Keratinocyte (primary cell): ENCODE measurements at regions not wholly inside any gene's neighbourhood (a gene's known extent, or its start where the extent isn't known, plus 50 kb on each side); places are given as distances from the start of the nearest gene placed in this dataset.

Source experiments
- DNase-seq: peaks from one replicate; pipeline ENCODE4 v3.0.0-alpha.2; 2011; ENCODE audit warnings: low read depth, missing footprints, low spot score
- FAIRE-seq: peaks from 2 replicates; lab custom pipeline; 2011; peaks lifted over from hg19 to GRCh38; lab: Jason Lieb, UNC
- H2AFZ ChIP-seq: 2 replicates; pipeline ENCODE4 v1.6.0; 2012; ENCODE audit warnings: low read length, control low read depth, inconsistent platforms; ENCODE audit not compliant: control insufficient read depth
- H3K27ac ChIP-seq: 2 replicates; pipeline ENCODE4 v1.5.1; 2011; ENCODE audit warnings: low read length; ENCODE audit not compliant: control insufficient read depth, insufficient read depth
- H3K27me3 ChIP-seq: 3 replicates; pipeline ENCODE4 v1.6.0; 2011; ENCODE audit warnings: low read length; ENCODE audit not compliant: control insufficient read depth, insufficient read depth; ENCODE audit errors: extremely low read depth
- H3K36me3 ChIP-seq, 2 experiments: 2 replicates in 1 of 2; 3 replicates in 1 of 2; pipeline ENCODE4 v1.5.1; 2011; ENCODE audit warnings: low read length in 2 of 2, mild to moderate bottlenecking in 1 of 2; ENCODE audit not compliant: control insufficient read depth in 2 of 2, insufficient read depth in 2 of 2; ENCODE audit errors: extremely low read depth in 1 of 2
- H3K4me1 ChIP-seq: 3 replicates; pipeline ENCODE4 v1.5.1; 2011; ENCODE audit warnings: low read length; ENCODE audit not compliant: control insufficient read depth, insufficient read depth; ENCODE audit errors: extremely low read depth
- H3K4me2 ChIP-seq: 3 replicates; pipeline ENCODE4 v1.6.0; 2011; ENCODE audit warnings: low read depth, low read length; ENCODE audit not compliant: control insufficient read depth, insufficient read depth; ENCODE audit errors: extremely low read depth
- H3K4me3 ChIP-seq, 3 experiments: fragments of 200-600 bp in 1 of 3; sonication (generic) in 1 of 3; 2 replicates in 2 of 3; 3 replicates in 1 of 3; pipeline ENCODE4 v1.5.1; 2011 to 2016; ENCODE audit warnings: low read length in 3 of 3, mild to moderate bottlenecking in 3 of 3, control low read depth in 2 of 3, inconsistent platforms in 1 of 3, low read depth in 1 of 3, mixed read lengths in 1 of 3, mixed run types in 1 of 3, moderate library complexity in 1 of 3; ENCODE audit not compliant: control insufficient read depth in 2 of 3, insufficient read depth in 2 of 3; ENCODE audit errors: extremely low read depth in 1 of 3
- H3K79me2 ChIP-seq: 2 replicates; pipeline ENCODE4 v1.6.0; 2012; ENCODE audit warnings: low read length; ENCODE audit not compliant: control insufficient read depth, insufficient read depth
- H3K9ac ChIP-seq: 3 replicates; pipeline ENCODE4 v1.6.0; 2011; ENCODE audit warnings: low read length; ENCODE audit not compliant: control insufficient read depth, insufficient read depth; ENCODE audit errors: extremely low read depth
- H3K9me1 ChIP-seq: 3 replicates; pipeline ENCODE4 v1.6.0; 2011; ENCODE audit warnings: low read length; ENCODE audit not compliant: control insufficient read depth, insufficient read depth; ENCODE audit errors: extremely low read depth
- H3K9me3 ChIP-seq: 2 replicates; pipeline ENCODE4 v1.5.1; 2012; ENCODE audit warnings: low read depth, low read length; ENCODE audit not compliant: control insufficient read depth
- H4K20me1 ChIP-seq: 3 replicates; pipeline ENCODE4 v1.6.0; 2011; ENCODE audit warnings: low read length; ENCODE audit not compliant: control insufficient read depth, insufficient read depth; ENCODE audit errors: extremely low read depth
- EZH2 ChIP-seq: IDR thresholded peaks from one replicate; pipeline ENCODE4 v1.6.1; 2012; ENCODE audit warnings: inconsistent platforms, mild to moderate bottlenecking, low read length, moderate library complexity
- dilution Hi-C: fragments of 300-500 bp; cut with MboI; formaldehyde crosslinking; loops from one replicate; pipeline ENCODE4 v1.7.0; 2020; ENCODE audit warnings: low sequenced_read_pairs; ENCODE audit not compliant: extremely low pct_ligation_motif_present
- TF ChIP-seq, protein P1 (sequence below), 3 experiments: IDR thresholded peaks in 1 of 3; conservative IDR thresholded peaks in 1 of 3; optimal IDR thresholded peaks in 1 of 3; 2 replicates in 2 of 3; 3 replicates in 1 of 3; pipeline versions ENCODE3 to v1.5.1; 2011; ENCODE audit warnings: low read length in 3 of 3, mild to moderate bottlenecking in 3 of 3, moderate library complexity in 2 of 3, control low read depth in 1 of 3, inconsistent platforms in 1 of 3; ENCODE audit not compliant: insufficient read depth in 2 of 3; ENCODE audit errors: extremely low read depth in 1 of 3

DNA sequence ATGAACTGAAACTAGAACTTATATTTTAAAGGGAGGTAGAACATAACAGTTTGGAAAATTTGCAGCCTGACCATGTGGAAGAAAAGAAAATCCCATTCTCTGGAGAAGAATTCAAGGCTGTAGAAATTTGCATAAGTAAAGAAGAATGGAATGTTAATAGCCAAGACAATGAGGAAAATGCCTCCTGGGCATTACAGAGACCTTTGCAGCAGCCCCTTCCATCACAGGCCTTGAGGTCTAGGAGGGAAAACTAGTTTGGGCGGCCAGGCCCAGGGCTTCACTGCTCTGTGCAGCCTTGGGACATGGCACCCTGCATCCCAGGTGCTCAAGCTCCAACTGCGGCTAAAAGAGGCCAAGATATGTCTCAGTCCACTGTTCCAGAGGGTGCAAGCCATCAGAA, 1506.8 kb downstream of the PCDH18 start:
- Histone ChIP-seq H2AFZ (no peak overlapping the region), H3K4me2 (no peak overlapping the region), H3K9me3 (no peaks in the 10 kb centered on the region), H3K79me2 (no peaks in the 10 kb centered on the region), H3K36me3 (no peaks in the 10 kb centered on the region), H3K4me1 (no peaks in the 10 kb centered on the region), H4K20me1 (no peaks in the 10 kb centered on the region), H3K4me3 (no peak overlapping the region), H3K27ac (no peak overlapping the region), H3K9me1 (no peaks in the 10 kb centered on the region), H3K27me3 (no peaks in the 10 kb centered on the region), H3K9ac (no peak overlapping the region)
- no peak for FAIRE-seq
- DNase-seq = no peak
- TF ChIP-seq EZH2 = no peak
- TF ChIP-seq, protein P1, sequence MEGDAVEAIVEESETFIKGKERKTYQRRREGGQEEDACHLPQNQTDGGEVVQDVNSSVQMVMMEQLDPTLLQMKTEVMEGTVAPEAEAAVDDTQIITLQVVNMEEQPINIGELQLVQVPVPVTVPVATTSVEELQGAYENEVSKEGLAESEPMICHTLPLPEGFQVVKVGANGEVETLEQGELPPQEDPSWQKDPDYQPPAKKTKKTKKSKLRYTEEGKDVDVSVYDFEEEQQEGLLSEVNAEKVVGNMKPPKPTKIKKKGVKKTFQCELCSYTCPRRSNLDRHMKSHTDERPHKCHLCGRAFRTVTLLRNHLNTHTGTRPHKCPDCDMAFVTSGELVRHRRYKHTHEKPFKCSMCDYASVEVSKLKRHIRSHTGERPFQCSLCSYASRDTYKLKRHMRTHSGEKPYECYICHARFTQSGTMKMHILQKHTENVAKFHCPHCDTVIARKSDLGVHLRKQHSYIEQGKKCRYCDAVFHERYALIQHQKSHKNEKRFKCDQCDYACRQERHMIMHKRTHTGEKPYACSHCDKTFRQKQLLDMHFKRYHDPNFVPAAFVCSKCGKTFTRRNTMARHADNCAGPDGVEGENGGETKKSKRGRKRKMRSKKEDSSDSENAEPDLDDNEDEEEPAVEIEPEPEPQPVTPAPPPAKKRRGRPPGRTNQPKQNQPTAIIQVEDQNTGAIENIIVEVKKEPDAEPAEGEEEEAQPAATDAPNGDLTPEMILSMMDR (optimal IDR thresholded peaks at IDR 0.05 in 1 of 3, IDR thresholded peaks at IDR 0.05 in 1 of 3, conservative IDR thresholded peaks at IDR 0.05 in 1 of 3; ENCODE audit: extremely low read depth in 1 of 3, insufficient read depth in 2 of 3, low read length in 3 of 3) = no peak
- dilution Hi-C loops = no loop called here

DNA sequence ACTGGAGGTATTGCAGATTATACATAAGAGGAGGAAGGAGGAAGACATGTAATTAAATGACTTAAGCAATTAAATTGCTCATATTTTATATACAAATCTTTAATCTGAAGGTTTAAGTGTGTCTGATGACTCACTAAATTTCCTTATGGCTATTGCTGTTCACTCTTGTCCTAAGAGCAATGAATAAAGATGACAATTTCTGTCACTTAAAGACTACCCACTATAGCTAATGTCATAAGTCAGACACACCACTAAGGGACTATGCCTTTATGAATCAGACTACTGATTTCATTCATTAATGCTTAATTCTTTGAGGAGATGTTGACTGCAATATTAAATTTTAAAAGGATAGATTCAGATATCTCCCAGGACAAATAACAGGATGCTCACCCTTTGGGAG, 1514.7 kb downstream of the PCDH18 start:
- dilution Hi-C loops = no loop called here
- no peak for FAIRE-seq

More for the DNA sequence above, 1514.7 kb downstream of the PCDH18 start:
- H3K9me1 ChIP-seq = no peaks in the 10 kb centered on the region
- H3K4me1 ChIP-seq = no peaks in the 10 kb centered on the region
- H3K4me3 ChIP-seq = no peak overlapping the region
- H4K20me1 ChIP-seq = no peaks in the 10 kb centered on the region
- no peaks in the 10 kb centered on the region for H3K9me3 ChIP-seq
- H3K36me3 ChIP-seq = no peaks in the 10 kb centered on the region
- H3K27me3 ChIP-seq = no peaks in the 10 kb centered on the region
- TF ChIP-seq EZH2 = no peak
- TF ChIP-seq, protein P1 (optimal IDR thresholded peaks at IDR 0.05 in 1 of 3, IDR thresholded peaks at IDR 0.05 in 1 of 3, conservative IDR thresholded peaks at IDR 0.05 in 1 of 3; ENCODE audit: extremely low read depth in 1 of 3, insufficient read depth in 2 of 3, low read length in 3 of 3) = no peak
- no peak for DNase-seq
- no peaks in the 10 kb centered on the region for H3K79me2 ChIP-seq
- H3K27ac ChIP-seq = no peak overlapping the region
- H3K4me2 ChIP-seq = no peak overlapping the region
- no peak overlapping the region for H3K9ac ChIP-seq
- H2AFZ ChIP-seq = no peak overlapping the region
